C4-2B (cell line): ENCODE measurements at regions not wholly inside any gene's neighbourhood (a gene's known extent, or its start where the extent isn't known, plus 50 kb on each side); places are given as distances from the start of the nearest gene placed in this dataset.
"Not testable (repeated sequence)": the region's sequence is repeated elsewhere in the genome, so short reads cannot be mapped to it uniquely, and the experiment has no call there.

Experiments
- H3K27ac ChIP-seq: fragments of 450-650 bp; 2 replicates; pipeline ENCODE4 v1.5.1; 2017
- ZFX ChIP-seq: fragments of 450-650 bp; IDR thresholded peaks from 2 replicates; pipeline ENCODE4 v1.6.1; 2017
- TF ChIP-seq, protein P1 (sequence below): fragments of 450-650 bp; conservative IDR thresholded peaks from 2 replicates; pipeline ENCODE4 v1.5.1; 2017; ENCODE audit warnings: mild to moderate bottlenecking

DNA sequence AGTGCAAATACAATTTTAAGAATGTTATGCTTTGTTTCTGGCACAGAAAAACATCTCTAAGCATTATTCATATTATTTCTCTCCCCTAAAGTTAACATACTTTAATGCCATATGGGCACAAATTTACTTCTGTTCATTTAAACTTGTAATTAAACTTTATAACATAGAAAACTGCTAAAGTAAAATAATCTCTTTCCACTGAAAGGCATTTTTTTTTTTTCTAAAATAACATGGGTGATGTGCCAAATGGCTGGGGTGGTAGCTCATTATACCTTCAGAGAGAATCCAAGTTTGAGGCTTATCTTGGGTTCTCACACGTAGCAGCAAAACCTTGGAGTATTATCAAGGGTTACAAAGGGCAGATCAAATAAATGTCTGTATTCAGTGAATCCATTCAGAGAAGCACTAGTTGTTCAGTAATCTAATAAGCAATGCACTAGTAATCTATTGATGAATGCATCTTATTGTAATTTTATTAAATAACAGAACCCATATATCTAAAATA, 257.6 kb upstream of the POU5F2 start:
- no peak for TF ChIP-seq ZFX
- TF ChIP-seq, protein P1, sequence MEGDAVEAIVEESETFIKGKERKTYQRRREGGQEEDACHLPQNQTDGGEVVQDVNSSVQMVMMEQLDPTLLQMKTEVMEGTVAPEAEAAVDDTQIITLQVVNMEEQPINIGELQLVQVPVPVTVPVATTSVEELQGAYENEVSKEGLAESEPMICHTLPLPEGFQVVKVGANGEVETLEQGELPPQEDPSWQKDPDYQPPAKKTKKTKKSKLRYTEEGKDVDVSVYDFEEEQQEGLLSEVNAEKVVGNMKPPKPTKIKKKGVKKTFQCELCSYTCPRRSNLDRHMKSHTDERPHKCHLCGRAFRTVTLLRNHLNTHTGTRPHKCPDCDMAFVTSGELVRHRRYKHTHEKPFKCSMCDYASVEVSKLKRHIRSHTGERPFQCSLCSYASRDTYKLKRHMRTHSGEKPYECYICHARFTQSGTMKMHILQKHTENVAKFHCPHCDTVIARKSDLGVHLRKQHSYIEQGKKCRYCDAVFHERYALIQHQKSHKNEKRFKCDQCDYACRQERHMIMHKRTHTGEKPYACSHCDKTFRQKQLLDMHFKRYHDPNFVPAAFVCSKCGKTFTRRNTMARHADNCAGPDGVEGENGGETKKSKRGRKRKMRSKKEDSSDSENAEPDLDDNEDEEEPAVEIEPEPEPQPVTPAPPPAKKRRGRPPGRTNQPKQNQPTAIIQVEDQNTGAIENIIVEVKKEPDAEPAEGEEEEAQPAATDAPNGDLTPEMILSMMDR: no peak
- H3K27ac ChIP-seq: no peak overlapping the region

DNA sequence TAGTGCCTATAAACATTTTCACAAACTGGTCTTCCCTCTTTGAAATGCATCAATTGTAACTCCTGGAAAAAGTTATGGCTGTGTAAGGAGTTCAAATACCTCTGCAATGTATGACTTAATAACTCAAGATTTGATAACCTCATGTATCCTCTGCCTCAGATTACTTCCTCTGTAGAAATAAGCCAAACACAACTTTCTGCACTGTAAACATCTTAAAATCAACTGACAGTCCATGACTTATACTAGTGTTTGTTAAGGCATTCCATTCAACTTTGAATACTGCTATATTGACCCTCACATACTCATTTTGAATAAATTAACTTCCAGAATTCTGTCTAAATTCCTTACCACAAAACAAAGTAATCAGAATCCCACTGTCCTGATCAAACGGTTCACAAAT, 256.2 kb upstream of the POU5F2 start:
- no peak overlapping the region for H3K27ac ChIP-seq
- TF ChIP-seq ZFX: no peak
- TF ChIP-seq, protein P1: no peak

DNA sequence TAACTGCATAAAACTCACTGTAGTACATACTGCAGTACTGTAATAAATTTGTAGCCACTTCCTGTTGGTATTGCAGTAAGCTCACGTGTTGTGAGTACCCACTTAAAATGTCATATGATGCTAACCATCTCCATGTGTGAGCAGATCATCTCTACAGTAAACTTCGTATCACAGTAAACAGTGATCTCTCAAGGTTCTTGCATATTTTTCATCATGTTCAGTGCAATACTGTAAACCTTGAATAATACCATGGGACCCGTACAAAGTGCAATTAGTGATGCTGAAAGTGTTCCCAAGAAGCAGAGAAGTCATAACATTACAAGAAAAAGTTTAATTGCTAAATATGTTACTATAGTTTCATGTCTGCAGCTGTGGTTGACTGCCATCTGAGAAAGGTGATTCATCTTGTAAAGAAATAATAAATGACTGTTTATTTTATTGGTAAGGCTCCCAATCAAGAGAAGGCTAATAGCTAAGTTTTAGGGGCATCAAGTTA, 253.8 kb upstream of the POU5F2 start:
- TF ChIP-seq, protein P1: no peak
- TF ChIP-seq ZFX: no peak

DNA sequence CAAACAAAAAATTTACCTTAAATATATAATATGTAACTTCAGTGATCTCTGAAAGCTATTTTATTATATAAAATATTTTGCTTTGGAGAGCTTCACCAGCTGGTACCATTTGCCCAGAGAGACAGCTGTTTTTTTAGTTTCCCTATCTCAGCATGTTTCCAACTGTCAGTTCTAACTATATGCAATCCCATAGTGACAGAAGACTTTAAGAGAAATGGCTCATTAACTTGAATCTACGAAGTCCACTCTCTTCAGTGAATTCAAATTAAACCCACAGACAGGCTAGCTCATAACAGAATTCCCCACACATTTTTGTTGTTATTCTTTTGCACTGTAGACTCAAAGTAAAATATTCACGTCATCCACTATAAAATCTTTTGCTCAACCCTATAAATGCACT, 251.8 kb upstream of the POU5F2 start:
- no peak overlapping the region for H3K27ac ChIP-seq

More for the DNA sequence above, 253.8 kb upstream of the POU5F2 start:
- no peak overlapping the region for H3K27ac ChIP-seq

DNA sequence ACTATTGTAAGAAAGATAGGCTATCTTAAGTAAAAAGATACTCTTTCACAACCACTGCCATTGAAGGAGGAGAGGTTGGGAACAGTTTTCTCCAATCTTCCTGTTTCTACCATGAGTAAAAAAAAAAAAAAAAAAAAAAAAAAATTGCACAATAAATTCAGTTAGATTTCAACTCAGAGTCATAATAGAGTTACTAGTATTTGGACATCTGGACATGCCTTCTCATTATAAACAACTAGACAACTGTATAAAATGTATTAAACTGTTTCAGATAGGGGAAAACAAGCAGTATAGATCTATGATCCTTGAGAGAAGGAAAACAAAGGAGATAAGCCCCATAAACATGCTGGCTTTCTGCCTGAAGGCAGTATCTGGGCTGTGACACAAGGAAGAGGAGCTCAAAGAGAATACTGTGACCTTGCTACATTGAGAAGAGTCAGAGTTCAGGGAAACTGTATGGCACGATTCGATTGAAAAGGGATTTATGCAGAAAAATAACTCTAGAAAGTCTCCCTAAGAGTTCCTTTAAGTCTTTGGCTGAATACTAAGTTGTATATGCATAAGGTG, 249.2 kb upstream of the POU5F2 start:
- no peak overlapping the region for H3K27ac ChIP-seq

More for the DNA sequence above, 251.8 kb upstream of the POU5F2 start:
- no peak for TF ChIP-seq ZFX
- TF ChIP-seq, protein P1: no peak

DNA sequence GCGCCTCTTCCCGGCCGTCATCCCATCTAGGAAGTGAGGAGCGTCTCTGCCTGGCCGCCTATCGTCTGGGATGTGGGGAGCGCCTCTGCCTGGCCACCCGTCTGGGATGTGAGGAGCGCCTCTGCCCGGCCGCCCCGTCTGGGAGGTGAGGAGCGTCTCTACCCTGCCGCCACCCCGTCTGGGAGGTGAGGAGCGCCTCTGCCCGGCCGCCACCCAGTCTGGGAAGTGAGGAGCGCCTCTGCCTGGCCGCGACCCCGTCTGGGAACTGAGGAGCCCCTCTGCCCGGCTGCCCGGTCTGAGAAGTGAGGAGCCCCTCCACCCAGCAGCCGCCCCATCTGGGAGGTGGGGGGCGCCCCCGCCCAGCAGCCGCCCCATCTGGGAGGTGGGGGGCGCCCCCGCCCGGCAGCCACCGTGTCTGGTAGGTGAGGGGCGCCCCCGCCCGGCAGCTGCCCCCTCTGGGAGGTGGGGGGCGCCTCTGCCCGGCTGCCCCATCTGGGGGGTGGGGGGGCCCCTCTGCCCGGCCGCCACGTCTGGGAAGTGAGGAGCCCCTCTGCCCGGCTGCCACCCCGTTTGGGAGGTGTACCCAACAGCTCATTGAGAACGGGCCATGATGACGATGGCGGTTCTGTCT, 244.7 kb upstream of the POU5F2 start:
- not testable (repeated sequence) for H3K27ac ChIP-seq

More for the DNA sequence above, 249.2 kb upstream of the POU5F2 start:
- TF ChIP-seq, protein P1: no peak
- TF ChIP-seq ZFX: no peak

DNA sequence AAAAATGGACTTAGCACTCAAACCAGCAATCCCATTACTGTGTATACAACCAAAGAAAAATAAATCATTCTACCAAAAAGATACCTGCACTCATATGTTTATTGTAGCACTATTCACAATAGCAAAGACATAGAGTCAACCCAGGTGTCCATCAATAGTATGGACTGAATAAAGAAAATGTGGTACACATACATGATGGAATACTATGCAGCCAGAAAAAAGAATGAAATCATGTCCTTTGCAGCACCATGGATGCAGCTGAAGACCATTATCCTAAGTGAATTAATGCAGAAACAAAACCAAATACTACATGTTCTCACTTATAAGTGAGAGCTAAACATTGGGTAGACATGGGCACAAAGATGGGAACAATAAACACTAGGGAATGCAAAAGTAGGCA, 236.8 kb upstream of the POU5F2 start:
- no peak overlapping the region for H3K27ac ChIP-seq
- TF ChIP-seq ZFX: no peak
- TF ChIP-seq, protein P1: no peak
